HepG2 (cell line): ENCODE measurements at regions not wholly inside any gene's neighbourhood (a gene's known extent, or its start where the extent isn't known, plus 50 kb on each side); places are given as distances from the start of the nearest gene placed in this dataset.

Source experiments
- FOXM1 ChIP-seq: sonication (generic); formaldehyde crosslinking; IDR thresholded peaks from 2 replicates; pipeline ENCODE4 v1.5.0; 2020; ENCODE audit warnings: missing genetic modification reagents
- FOXO1 ChIP-seq: sonication (generic); formaldehyde crosslinking; IDR thresholded peaks from 2 replicates; pipeline ENCODE4 v1.4.0; 2020; ENCODE audit warnings: missing genetic modification reagents
- HNRNPUL1 ChIP-seq: fragments of 200-400 bp; formaldehyde crosslinking; IDR thresholded peaks from 2 replicates; pipeline ENCODE4 v1.6.1; 2017; ENCODE audit warnings: low read depth, mild to moderate bottlenecking, low read length, moderate library complexity
- KLF9 ChIP-seq: IDR thresholded peaks from 2 replicates; pipeline ENCODE4 v1.6.1; 2016; ENCODE audit warnings: low read depth
- MTA1 ChIP-seq: sonication (generic); formaldehyde crosslinking; IDR thresholded peaks from 2 replicates; pipeline ENCODE4 v1.4.0; 2020; ENCODE audit warnings: missing genetic modification reagents, mild to moderate bottlenecking, borderline replicate concordance
- MXD4 ChIP-seq: IDR thresholded peaks from 2 replicates; pipeline ENCODE4 v1.6.1; 2016; ENCODE audit warnings: mild to moderate bottlenecking, missing biosample characterization, missing genetic modification reagents
- NCOA2 ChIP-seq: sonication (generic); formaldehyde crosslinking; IDR thresholded peaks from 2 replicates; pipeline ENCODE4 v1.8.0; 2022; ENCODE audit warnings: inconsistent platforms
- REPIN1 ChIP-seq: sonication (generic); formaldehyde crosslinking; IDR thresholded peaks from 2 replicates; pipeline ENCODE4 v1.8.0; 2022; ENCODE audit warnings: missing genetic modification reagents, low read depth, mild to moderate bottlenecking, borderline replicate concordance
- SOX13 ChIP-seq, 3 experiments: fragments of 450-650 bp in 1 of 3; sonication (generic) in 1 of 3; formaldehyde crosslinking in 1 of 3; IDR thresholded peaks in 2 of 3; conservative IDR thresholded peaks in 1 of 3; 2 replicates each; pipeline versions ENCODE4 v1.5.0 to v1.6.1; 2016 to 2020; ENCODE audit warnings: antibody characterized with exemption in 1 of 3, mild to moderate bottlenecking in 1 of 3, missing compliant biosample characterization in 1 of 3, missing genetic modification reagents in 1 of 3, moderate library complexity in 1 of 3
- SRSF4 ChIP-seq: fragments of 200-400 bp; formaldehyde crosslinking; IDR thresholded peaks from one replicate; pipeline ENCODE4 v1.6.1; 2018; ENCODE audit warnings: mild to moderate bottlenecking, low read depth, low read length, moderate library complexity; ENCODE audit not compliant: poor library complexity, severe bottlenecking
- ZBTB38 ChIP-seq: sonication (generic); formaldehyde crosslinking; IDR thresholded peaks from 2 replicates; pipeline ENCODE4 v1.5.1; 2020; ENCODE audit warnings: mild to moderate bottlenecking, missing genetic modification reagents
- ZNF326 ChIP-seq: sonication (generic); formaldehyde crosslinking; IDR thresholded peaks from 2 replicates; pipeline ENCODE4 v1.4.0; 2020; ENCODE audit warnings: missing genetic modification reagents, borderline replicate concordance
- ZNF878 ChIP-seq: sonication (generic); formaldehyde crosslinking; IDR thresholded peaks from 2 replicates; pipeline ENCODE4 v1.8.1; 2023; ENCODE audit warnings: mild to moderate bottlenecking, missing genetic modification reagents, moderate library complexity
- ZSCAN29 ChIP-seq: sonication (generic); formaldehyde crosslinking; conservative IDR thresholded peaks from 2 replicates; pipeline ENCODE4 v1.4.0; 2020; ENCODE audit warnings: mild to moderate bottlenecking, missing genetic modification reagents
- TF ChIP-seq, protein P1 (sequence below): sonication (generic); formaldehyde crosslinking; IDR thresholded peaks from 2 replicates; pipeline ENCODE4 v1.4.0; 2020; ENCODE audit warnings: missing genetic modification reagents, borderline replicate concordance
- TF ChIP-seq, protein P2 (sequence below): sonication (generic); formaldehyde crosslinking; IDR thresholded peaks from 2 replicates; pipeline ENCODE4 v1.5.0; 2020; ENCODE audit warnings: missing genetic modification reagents, mild to moderate bottlenecking, borderline replicate concordance
- TF ChIP-seq, protein P3 (sequence below): sonication (generic); formaldehyde crosslinking; IDR thresholded peaks from 2 replicates; pipeline ENCODE4 v1.8.0; 2022; ENCODE audit warnings: mild to moderate bottlenecking, missing genetic modification reagents, moderate library complexity
- TF ChIP-seq, protein P4 (sequence below): sonication (generic); formaldehyde crosslinking; IDR thresholded peaks from 2 replicates; pipeline ENCODE4 v1.8.1; 2023; ENCODE audit warnings: mild to moderate bottlenecking, moderate library complexity, missing genetic modification reagents
- TF ChIP-seq, protein P5 (sequence below): IDR thresholded peaks from 2 replicates; pipeline ENCODE4 v1.6.1; 2016; ENCODE audit warnings: missing compliant biosample characterization, missing genetic modification reagents, borderline replicate concordance
- TF ChIP-seq, protein P6 (sequence below): IDR thresholded peaks from 2 replicates; pipeline ENCODE4 v1.6.1; 2012; ENCODE audit warnings: inconsistent platforms

DNA sequence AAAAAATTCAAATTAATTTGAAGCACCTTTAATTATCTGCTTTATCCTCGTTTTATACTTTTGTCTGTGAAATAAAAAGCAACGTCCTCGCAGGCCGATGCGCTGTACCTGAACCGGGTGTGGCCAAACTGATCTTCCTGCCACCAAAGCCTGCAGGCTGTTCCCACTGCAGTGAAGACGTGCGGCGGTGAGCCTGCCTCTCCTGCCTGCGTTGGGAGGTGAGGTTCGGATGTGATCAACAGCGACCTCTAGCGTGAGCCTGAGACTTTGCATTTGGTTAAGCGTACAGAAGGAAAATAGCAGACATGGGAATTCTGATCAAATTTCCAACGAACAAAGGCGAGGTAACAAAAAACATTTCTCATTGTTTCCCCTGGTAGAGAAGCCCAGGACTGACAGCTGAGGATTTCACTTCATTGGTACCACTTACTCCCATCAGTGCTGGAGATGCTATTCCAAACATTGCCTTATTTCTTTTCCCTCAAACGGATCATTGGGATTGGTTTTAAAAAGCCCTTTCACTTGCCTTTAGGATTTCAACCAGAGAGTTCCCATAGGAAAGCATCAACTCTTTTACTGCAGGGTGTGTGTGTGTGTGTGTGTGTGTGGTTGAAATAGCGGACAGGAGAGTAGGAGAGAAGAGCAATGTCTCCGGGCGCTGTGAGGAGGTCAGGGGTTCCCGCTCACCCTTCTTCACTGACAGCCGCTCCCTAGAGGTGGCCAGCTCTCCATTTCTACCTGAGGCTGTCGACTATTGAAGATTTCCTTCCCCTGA, 56.6 kb upstream of the CCN6 start (continued):
- TF ChIP-seq, protein P1, sequence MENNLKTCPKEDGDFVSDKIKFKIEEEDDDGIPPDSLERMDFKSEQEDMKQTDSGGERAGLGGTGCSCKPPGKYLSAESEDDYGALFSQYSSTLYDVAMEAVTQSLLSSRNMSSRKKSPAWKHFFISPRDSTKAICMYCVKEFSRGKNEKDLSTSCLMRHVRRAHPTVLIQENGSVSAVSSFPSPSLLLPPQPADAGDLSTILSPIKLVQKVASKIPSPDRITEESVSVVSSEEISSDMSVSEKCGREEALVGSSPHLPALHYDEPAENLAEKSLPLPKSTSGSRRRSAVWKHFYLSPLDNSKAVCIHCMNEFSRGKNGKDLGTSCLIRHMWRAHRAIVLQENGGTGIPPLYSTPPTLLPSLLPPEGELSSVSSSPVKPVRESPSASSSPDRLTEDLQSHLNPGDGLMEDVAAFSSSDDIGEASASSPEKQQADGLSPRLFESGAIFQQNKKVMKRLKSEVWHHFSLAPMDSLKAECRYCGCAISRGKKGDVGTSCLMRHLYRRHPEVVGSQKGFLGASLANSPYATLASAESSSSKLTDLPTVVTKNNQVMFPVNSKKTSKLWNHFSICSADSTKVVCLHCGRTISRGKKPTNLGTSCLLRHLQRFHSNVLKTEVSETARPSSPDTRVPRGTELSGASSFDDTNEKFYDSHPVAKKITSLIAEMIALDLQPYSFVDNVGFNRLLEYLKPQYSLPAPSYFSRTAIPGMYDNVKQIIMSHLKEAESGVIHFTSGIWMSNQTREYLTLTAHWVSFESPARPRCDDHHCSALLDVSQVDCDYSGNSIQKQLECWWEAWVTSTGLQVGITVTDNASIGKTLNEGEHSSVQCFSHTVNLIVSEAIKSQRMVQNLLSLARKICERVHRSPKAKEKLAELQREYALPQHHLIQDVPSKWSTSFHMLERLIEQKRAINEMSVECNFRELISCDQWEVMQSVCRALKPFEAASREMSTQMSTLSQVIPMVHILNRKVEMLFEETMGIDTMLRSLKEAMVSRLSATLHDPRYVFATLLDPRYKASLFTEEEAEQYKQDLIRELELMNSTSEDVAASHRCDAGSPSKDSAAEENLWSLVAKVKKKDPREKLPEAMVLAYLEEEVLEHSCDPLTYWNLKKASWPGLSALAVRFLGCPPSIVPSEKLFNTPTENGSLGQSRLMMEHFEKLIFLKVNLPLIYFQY (CRISPR knock-in tag) = no peak
- TF ChIP-seq MTA1 (CRISPR knock-in tag) = no peak
- TF ChIP-seq ZNF326 (CRISPR knock-in tag) = no peak
- TF ChIP-seq, protein P2, sequence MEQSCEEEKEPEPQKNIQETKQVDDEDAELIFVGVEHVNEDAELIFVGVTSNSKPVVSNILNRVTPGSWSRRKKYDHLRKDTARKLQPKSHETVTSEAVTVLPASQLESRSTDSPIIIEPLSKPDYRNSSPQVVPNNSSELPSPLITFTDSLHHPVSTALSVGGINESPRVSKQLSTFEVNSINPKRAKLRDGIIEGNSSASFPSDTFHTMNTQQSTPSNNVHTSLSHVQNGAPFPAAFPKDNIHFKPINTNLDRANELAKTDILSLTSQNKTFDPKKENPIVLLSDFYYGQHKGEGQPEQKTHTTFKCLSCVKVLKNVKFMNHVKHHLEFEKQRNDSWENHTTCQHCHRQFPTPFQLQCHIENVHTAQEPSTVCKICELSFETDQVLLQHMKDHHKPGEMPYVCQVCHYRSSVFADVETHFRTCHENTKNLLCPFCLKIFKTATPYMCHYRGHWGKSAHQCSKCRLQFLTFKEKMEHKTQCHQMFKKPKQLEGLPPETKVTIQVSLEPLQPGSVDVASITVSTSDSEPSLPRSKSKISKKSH (CRISPR knock-in tag) = no peak
- TF ChIP-seq, protein P3, sequence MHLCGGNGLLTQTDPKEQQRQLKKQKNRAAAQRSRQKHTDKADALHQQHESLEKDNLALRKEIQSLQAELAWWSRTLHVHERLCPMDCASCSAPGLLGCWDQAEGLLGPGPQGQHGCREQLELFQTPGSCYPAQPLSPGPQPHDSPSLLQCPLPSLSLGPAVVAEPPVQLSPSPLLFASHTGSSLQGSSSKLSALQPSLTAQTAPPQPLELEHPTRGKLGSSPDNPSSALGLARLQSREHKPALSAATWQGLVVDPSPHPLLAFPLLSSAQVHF = no peak
- TF ChIP-seq FOXO1 (CRISPR knock-in tag) = 0 out of 2 replicates have a peak, but pooled peaks have one; percentile 25
- TF ChIP-seq HNRNPUL1 = no peak
- TF ChIP-seq, protein P4, sequence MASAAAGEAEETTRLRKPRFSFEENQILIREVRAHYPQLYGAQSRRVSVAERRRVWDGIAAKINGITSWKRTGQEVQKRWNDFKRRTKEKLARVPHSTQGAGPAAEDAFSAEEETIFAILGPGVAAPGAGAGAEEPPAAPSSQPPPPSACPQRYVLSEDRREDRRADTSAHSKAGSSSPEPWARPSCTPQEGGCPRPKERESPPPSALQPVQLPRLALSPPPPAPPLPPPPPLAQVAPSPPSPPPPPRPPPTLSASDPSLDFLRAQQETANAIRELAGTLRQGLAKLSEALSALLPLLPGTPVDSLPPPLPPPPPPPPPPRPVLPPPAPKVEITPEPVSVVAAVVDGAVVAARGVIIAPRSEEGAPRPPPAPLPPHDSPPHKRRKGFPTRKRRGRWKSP (CRISPR knock-in tag) = no peak
- TF ChIP-seq ZBTB38 (CRISPR knock-in tag) = peak; percentile 19; the same call in 1 of the 2 replicates
- TF ChIP-seq SOX13 (IDR thresholded peaks at IDR 0.05) = no peak
- TF ChIP-seq SOX13 (CRISPR knock-in tag; conservative IDR thresholded peaks at IDR 0.05 in 1 of 2, IDR thresholded peaks at IDR 0.05 in 1 of 2) = 0 out of 4 replicates have a peak, but pooled peaks of 1 of the 2 experiments have one; percentile 30
- TF ChIP-seq NCOA2 (CRISPR knock-in tag) = no peak; the same call in 1 of the 2 replicates
- no peak for TF ChIP-seq REPIN1
- TF ChIP-seq KLF9 (CRISPR knock-in tag) = 0 out of 2 replicates have a peak, but pooled peaks have one; percentile 61
- no peak for TF ChIP-seq FOXM1 (CRISPR knock-in tag)
- TF ChIP-seq, protein P5, sequence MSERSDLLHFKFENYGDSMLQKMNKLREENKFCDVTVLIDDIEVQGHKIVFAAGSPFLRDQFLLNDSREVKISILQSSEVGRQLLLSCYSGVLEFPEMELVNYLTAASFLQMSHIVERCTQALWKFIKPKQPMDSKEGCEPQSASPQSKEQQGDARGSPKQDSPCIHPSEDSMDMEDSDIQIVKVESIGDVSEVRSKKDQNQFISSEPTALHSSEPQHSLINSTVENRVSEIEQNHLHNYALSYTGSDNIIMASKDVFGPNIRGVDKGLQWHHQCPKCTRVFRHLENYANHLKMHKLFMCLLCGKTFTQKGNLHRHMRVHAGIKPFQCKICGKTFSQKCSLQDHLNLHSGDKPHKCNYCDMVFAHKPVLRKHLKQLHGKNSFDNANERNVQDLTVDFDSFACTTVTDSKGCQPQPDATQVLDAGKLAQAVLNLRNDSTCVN = no peak
- TF ChIP-seq ZSCAN29 (CRISPR knock-in tag) = no peak
- no peak for TF ChIP-seq ZNF878 (CRISPR knock-in tag)
- no peak for TF ChIP-seq MXD4 (CRISPR knock-in tag)
- TF ChIP-seq, protein P6, sequence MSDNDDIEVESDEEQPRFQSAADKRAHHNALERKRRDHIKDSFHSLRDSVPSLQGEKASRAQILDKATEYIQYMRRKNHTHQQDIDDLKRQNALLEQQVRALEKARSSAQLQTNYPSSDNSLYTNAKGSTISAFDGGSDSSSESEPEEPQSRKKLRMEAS = no peak
- TF ChIP-seq SRSF4 = no peak
